IMR-90 (cell line): ENCODE measurements at regions not wholly inside any gene's neighbourhood (a gene's known extent, or its start where the extent isn't known, plus 50 kb on each side); places are given as distances from the start of the nearest gene placed in this dataset.
A peak's percentile ranks its signal among the peaks of the same experiment; 100 is the strongest.

Experiments used
- BHLHE40 ChIP-seq: fragments of 150-350 bp; IDR thresholded peaks from 2 replicates; pipeline ENCODE4 v1.6.1; 2016; ENCODE audit warnings: mild to moderate bottlenecking, low read depth, low read length
- CEBPB ChIP-seq: IDR thresholded peaks from 2 replicates; pipeline ENCODE4 v1.6.1; 2012; ENCODE audit warnings: low read depth, low read length, improper control_type of control experiment
- CTCF ChIP-seq: conservative IDR thresholded peaks from 2 replicates; pipeline ENCODE4 v1.5.1; 2012; ENCODE audit warnings: mild to moderate bottlenecking, low read depth, low read length, improper control_type of control experiment
- MAFK ChIP-seq: IDR thresholded peaks from 2 replicates; pipeline ENCODE4 v1.6.1; 2012; ENCODE audit warnings: low read depth, low read length, improper control_type of control experiment
- MAZ ChIP-seq: IDR thresholded peaks from 2 replicates; pipeline ENCODE4 v1.6.1; 2012; ENCODE audit warnings: low read depth, mild to moderate bottlenecking, low read length, improper control_type of control experiment, moderate library complexity, borderline replicate concordance
- MXI1 ChIP-seq: IDR thresholded peaks from 2 replicates; pipeline ENCODE4 v1.6.1; 2012; ENCODE audit warnings: low read depth, mild to moderate bottlenecking, low read length, moderate library complexity, borderline replicate concordance
- NFE2L2 ChIP-seq: fragments of 150-350 bp; IDR thresholded peaks from 2 replicates; pipeline ENCODE4 v1.6.1; 2016; ENCODE audit warnings: low read depth, mild to moderate bottlenecking, low read length
- POLR2A ChIP-seq: IDR thresholded peaks from 2 replicates; pipeline ENCODE4 v1.6.1; 2012; ENCODE audit warnings: mild to moderate bottlenecking, low read depth, low read length
- RAD21 ChIP-seq: IDR thresholded peaks from 2 replicates; pipeline ENCODE4 v1.6.1; 2012; ENCODE audit warnings: low read length, improper control_type of control experiment
- RCOR1 ChIP-seq: IDR thresholded peaks from 2 replicates; pipeline ENCODE4 v1.6.1; 2012; ENCODE audit warnings: mild to moderate bottlenecking, low read length, improper control_type of control experiment; ENCODE audit not compliant: insufficient replicate concordance
- RFX5 ChIP-seq: IDR thresholded peaks from 2 replicates; pipeline ENCODE4 v1.8.0; 2012; ENCODE audit warnings: low read depth, mild to moderate bottlenecking, low read length, moderate library complexity
- SMC3 ChIP-seq: fragments of 150-350 bp; IDR thresholded peaks from 2 replicates; pipeline ENCODE4 v1.6.1; 2016; ENCODE audit warnings: low read depth, mild to moderate bottlenecking, antibody characterized with exemption, low read length, moderate library complexity
- USF2 ChIP-seq: fragments of 150-350 bp; IDR thresholded peaks from 2 replicates; pipeline ENCODE4 v1.6.1; 2017; ENCODE audit warnings: mild to moderate bottlenecking, antibody characterized with exemption, low read length, low read depth
- TF ChIP-seq, protein P1 (sequence below): fragments of 150-350 bp; IDR thresholded peaks from 2 replicates; pipeline ENCODE4 v1.6.1; 2016; ENCODE audit warnings: low read depth, mild to moderate bottlenecking, low read length, moderate library complexity, borderline replicate concordance

DNA sequence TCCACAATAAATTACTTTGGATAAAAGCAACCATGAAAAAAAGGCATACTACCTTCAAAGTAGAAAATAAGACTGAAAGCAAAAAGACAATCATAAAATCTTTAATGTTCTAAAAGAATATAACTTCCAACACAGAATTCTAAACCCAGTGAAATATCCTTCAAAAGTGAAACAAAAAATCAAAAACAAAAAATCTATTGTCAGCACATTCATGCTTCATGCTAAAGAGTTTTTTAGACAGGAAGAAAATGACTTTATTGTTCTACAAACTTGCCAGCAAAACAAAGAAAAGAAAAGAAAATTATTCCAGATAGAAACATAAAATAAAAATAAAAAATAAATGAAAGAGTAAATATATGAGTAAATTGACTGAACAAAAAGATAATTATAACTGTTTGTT lies 134.9 kb downstream of the EFHB start:
- no peak for TF ChIP-seq USF2
- no peak for TF ChIP-seq CTCF
- TF ChIP-seq MXI1, result no peak
- no peak for TF ChIP-seq POLR2A
- no peak for TF ChIP-seq MAZ
- TF ChIP-seq RCOR1, result no peak
- no peak for TF ChIP-seq CEBPB
- TF ChIP-seq SMC3, result no peak
- TF ChIP-seq, protein P1, sequence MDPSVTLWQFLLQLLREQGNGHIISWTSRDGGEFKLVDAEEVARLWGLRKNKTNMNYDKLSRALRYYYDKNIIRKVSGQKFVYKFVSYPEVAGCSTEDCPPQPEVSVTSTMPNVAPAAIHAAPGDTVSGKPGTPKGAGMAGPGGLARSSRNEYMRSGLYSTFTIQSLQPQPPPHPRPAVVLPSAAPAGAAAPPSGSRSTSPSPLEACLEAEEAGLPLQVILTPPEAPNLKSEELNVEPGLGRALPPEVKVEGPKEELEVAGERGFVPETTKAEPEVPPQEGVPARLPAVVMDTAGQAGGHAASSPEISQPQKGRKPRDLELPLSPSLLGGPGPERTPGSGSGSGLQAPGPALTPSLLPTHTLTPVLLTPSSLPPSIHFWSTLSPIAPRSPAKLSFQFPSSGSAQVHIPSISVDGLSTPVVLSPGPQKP, result no peak
- TF ChIP-seq BHLHE40, result no peak
- no peak for TF ChIP-seq RFX5
- peak; percentile 17; the same call in 1 of the 2 replicates for TF ChIP-seq MAFK
- TF ChIP-seq RAD21, result no peak
- TF ChIP-seq NFE2L2, result no peak
